HL-60 (cell line): ENCODE measurements at regions not wholly inside any gene's neighbourhood (a gene's known extent, or its start where the extent isn't known, plus 50 kb on each side); places are given as distances from the start of the nearest gene placed in this dataset.
"Not testable (repeated sequence)": the region's sequence is repeated elsewhere in the genome, so short reads cannot be mapped to it uniquely, and the experiment has no call there.

Experiments
- POLR2AphosphoS5 ChIP-seq: IDR thresholded peaks from 2 replicates; pipeline ENCODE4 v1.6.1; 2012; ENCODE audit warnings: low read depth
- TF ChIP-seq, protein P1 (sequence below): IDR thresholded peaks from one replicate; pipeline ENCODE4 v1.5.1; 2011; ENCODE audit warnings: low read length, control low read depth, inconsistent platforms; ENCODE audit not compliant: insufficient read depth

DNA sequence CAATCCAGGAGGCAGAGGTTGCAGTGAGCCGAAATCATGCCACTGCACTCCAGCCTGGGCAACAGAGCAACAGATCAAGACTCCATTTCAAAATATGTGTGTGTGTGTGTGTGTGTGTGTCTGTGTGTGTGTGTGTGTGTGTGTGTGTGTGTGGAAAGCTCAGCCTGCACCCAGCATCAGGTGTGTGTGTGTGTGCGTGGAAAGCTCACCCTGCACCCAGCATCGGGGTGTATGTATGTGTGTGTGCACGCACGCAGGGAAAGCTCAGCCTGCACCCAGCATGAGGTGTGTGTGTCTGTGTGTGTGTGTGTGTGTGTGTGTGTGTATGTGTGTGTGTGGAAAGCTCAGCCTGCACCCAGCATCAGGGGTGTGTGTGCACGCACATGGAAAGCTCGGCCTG, 193.8 kb downstream of the MN1 start:
- TF ChIP-seq, protein P1, sequence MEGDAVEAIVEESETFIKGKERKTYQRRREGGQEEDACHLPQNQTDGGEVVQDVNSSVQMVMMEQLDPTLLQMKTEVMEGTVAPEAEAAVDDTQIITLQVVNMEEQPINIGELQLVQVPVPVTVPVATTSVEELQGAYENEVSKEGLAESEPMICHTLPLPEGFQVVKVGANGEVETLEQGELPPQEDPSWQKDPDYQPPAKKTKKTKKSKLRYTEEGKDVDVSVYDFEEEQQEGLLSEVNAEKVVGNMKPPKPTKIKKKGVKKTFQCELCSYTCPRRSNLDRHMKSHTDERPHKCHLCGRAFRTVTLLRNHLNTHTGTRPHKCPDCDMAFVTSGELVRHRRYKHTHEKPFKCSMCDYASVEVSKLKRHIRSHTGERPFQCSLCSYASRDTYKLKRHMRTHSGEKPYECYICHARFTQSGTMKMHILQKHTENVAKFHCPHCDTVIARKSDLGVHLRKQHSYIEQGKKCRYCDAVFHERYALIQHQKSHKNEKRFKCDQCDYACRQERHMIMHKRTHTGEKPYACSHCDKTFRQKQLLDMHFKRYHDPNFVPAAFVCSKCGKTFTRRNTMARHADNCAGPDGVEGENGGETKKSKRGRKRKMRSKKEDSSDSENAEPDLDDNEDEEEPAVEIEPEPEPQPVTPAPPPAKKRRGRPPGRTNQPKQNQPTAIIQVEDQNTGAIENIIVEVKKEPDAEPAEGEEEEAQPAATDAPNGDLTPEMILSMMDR: not testable (repeated sequence)
- not testable (repeated sequence) for TF ChIP-seq POLR2AphosphoS5
